SK-N-SH (cell line): ENCODE measurements at regions not wholly inside any gene's neighbourhood (a gene's known extent, or its start where the extent isn't known, plus 50 kb on each side); places are given as distances from the start of the nearest gene placed in this dataset.
"Not testable (repeated sequence)": the region's sequence is repeated elsewhere in the genome, so short reads cannot be mapped to it uniquely, and the experiment has no call there.

Experiments used
- CTCF ChIA-PET: fragments of 300-600, 350-600 bp; formaldehyde crosslinking; extraction: SDS; loops from one replicate; lab custom pipeline; 2021; lab: Yijun Ruan, JAX
- POLR2A ChIA-PET: fragments of 350-600 bp; sonication (Branson Sonifier 250); formaldehyde crosslinking; extraction: SDS; loops from one replicate; lab custom pipeline; 2020; ENCODE audit warnings: antibody characterized with exemption, inconsistent platforms; lab: Yijun Ruan, JAX
- DNase-seq: peaks from one replicate; pipeline ENCODE4 v3.0.0; 2012
- H2AFZ ChIP-seq: fragments of 200-600 bp; sonication (generic); 2 replicates; pipeline ENCODE4 v1.8.1; 2016; ENCODE audit warnings: antibody characterized with exemption, mild to moderate bottlenecking, low read depth
- H3F3A ChIP-seq: fragments of 200-600 bp; sonication (generic); replicated peaks from 2 replicates; pipeline ENCODE3; 2016; ENCODE audit warnings: antibody characterized with exemption, mild to moderate bottlenecking; ENCODE audit not compliant: insufficient read depth
- H3K27ac ChIP-seq, 2 experiments: fragments of 200-500 bp in 1 of 2; fragments of 200-600 bp in 1 of 2; sonication (Bioruptor generic) in 1 of 2; sonication (generic), shearing (Covaris generic) in 1 of 2; 2 replicates each; pipeline versions ENCODE4 v1.5.1 to v1.6.1; 2014 to 2016; ENCODE audit warnings: low read depth in 2 of 2, inconsistent platforms in 1 of 2, low read length in 1 of 2, mild to moderate bottlenecking in 1 of 2, mixed read lengths in 1 of 2
- H3K27me3 ChIP-seq: fragments of 200-600 bp; sonication (generic), shearing (Covaris generic); 2 replicates; pipeline ENCODE4 v1.6.1; 2016; ENCODE audit warnings: mixed run types; ENCODE audit not compliant: insufficient read depth
- H3K36me3 ChIP-seq, 2 experiments: fragments of 200-500 bp in 1 of 2; fragments of 200-600 bp in 1 of 2; sonication (Bioruptor generic) in 1 of 2; sonication (generic) in 1 of 2; replicated peaks in 1 of 2; 2 replicates each; pipeline versions ENCODE3 to v1.5.1; 2014 to 2016; ENCODE audit warnings: low read length in 1 of 2, mild to moderate bottlenecking in 1 of 2; ENCODE audit not compliant: insufficient read depth in 2 of 2, control insufficient read depth in 1 of 2
- H3K4me1 ChIP-seq, 2 experiments: fragments of 200-500 bp in 1 of 2; fragments of 200-600 bp in 1 of 2; sonication (Bioruptor generic) in 1 of 2; sonication (generic), shearing (Covaris generic) in 1 of 2; 2 replicates each; pipeline versions ENCODE4 v1.5.1 to v1.6.1; 2014 to 2016; ENCODE audit warnings: low read depth in 1 of 2, low read length in 1 of 2, mixed run types in 1 of 2; ENCODE audit not compliant: insufficient read depth in 2 of 2, control insufficient read depth in 1 of 2
- H3K4me2 ChIP-seq: fragments of 200-600 bp; sonication (generic), shearing (Covaris generic); 2 replicates; pipeline ENCODE4 v1.6.1; 2017; ENCODE audit warnings: mixed run types
- H3K4me3 ChIP-seq, 2 experiments: fragments of 200-500 bp in 1 of 2; fragments of 200-600 bp in 1 of 2; sonication (Bioruptor generic) in 1 of 2; sonication (generic), shearing (Covaris generic) in 1 of 2; 2 replicates each; pipeline versions ENCODE4 v1.5.1 to v1.8.1; 2014 to 2016; ENCODE audit warnings: low read depth in 2 of 2, inconsistent platforms in 1 of 2, low read length in 1 of 2, mild to moderate bottlenecking in 1 of 2, mixed read lengths in 1 of 2, moderate library complexity in 1 of 2
- H3K79me2 ChIP-seq: fragments of 200-600 bp; sonication (generic); 2 replicates; pipeline ENCODE4 v1.8.1; 2017; ENCODE audit warnings: mild to moderate bottlenecking; ENCODE audit not compliant: insufficient read depth
- H3K9ac ChIP-seq: fragments of 200-600 bp; sonication (generic); 2 replicates; pipeline ENCODE4 v1.6.1; 2017; ENCODE audit warnings: mixed run types
- H3K9me2 ChIP-seq: fragments of 200-600 bp; sonication (generic); 2 replicates; pipeline ENCODE4 v1.6.1; 2017; ENCODE audit warnings: mixed run types
- H3K9me3 ChIP-seq: fragments of 200-600 bp; sonication (generic); 2 replicates; pipeline ENCODE4 v1.6.1; 2017; ENCODE audit warnings: mixed run types, mild to moderate bottlenecking, moderate library complexity
- H4K20me1 ChIP-seq: fragments of 200-600 bp; sonication (generic); 2 replicates; pipeline ENCODE4 v1.6.1; 2017; ENCODE audit warnings: mild to moderate bottlenecking, mixed run types; ENCODE audit not compliant: insufficient read depth
- WGBS: methylation state at CpG from one replicate; pipeline ENCODE4 v1.1.6; 2017; ENCODE audit warnings: low lambda C conversion rate; 5-methylcytosine and 5-hydroxymethylcytosine counted together

DNA sequence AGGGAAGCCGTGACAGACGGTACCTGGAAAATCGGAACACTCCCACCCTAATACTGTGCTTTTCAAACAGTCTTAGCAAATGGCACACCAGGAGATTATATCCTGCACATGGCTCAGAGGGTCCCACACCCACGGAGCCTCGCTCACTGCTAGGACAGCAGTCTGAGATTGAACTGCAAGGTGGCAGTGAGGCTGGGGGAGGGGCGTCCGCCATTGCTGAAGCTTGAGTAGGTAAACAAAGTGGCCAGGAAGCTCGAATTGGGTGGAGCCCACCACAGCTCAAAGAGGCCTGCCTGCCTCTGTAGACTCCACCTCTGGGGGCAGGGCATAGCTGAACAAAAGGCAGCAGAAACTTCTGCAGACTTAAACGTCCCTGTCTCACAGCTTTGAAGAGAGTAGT is 50.1 kb upstream of the SESTD1 start:
- 40% methylated on average over 8 of the region's 9 CpGs for WGBS
- DNase-seq, CTCF ChIA-PET, H3K36me3 ChIP-seq, H3K4me3 ChIP-seq, H3F3A ChIP-seq, H3K4me2 ChIP-seq, H4K20me1 ChIP-seq, H2AFZ ChIP-seq, H3K9ac ChIP-seq, H3K27ac ChIP-seq, POLR2A ChIA-PET, H3K27me3 ChIP-seq, H3K9me2 ChIP-seq, H3K9me3 ChIP-seq, H3K79me2 ChIP-seq, H3K4me1 ChIP-seq: not testable (repeated sequence)
